ENCODE measurements at regions not wholly inside any gene's neighbourhood (a gene's known extent, or its start where the extent isn't known, plus 50 kb on each side); places are given as distances from the start of the nearest gene placed in this dataset.

- ChIA-PET CTCF (no interaction called here), POLR2A (no interaction called here)
- H3K27ac Mint-ChIP-seq, result no peak overlapping the region
- no peaks in the 10 kb centered on the region for H3K36me3 Mint-ChIP-seq (ENCODE audit: low read depth)
- TF ChIP-seq CTCF (IDR thresholded peaks at IDR 0.05), result no peak
- Histone ChIP-seq H3K36me3 (ENCODE audit: insufficient read depth, low read length) (no peaks in the 10 kb centered on the region), H3K27me3 (ENCODE audit: control insufficient read depth in 1 of 2, insufficient read depth in 2 of 2, low read length in 2 of 2) (peaks cover 15% of the 10 kb centered on the region in 2 experiments), H3K9me3 (ENCODE audit: control insufficient read depth in 1 of 2, insufficient read depth in 1 of 2, low read length in 2 of 2) (peaks cover 0 to 8% of the 10 kb centered on the region in 2 experiments), H3K4me1 (ENCODE audit: insufficient read depth, low read length) (no peaks in the 10 kb centered on the region), H3K27ac (ENCODE audit: low read depth in 1 of 2, low read length in 2 of 2) (no peak overlapping the region), H3K4me3 (ENCODE audit: low read length) (no peak overlapping the region)
- H3K9me3 Mint-ChIP-seq, result no peaks in the 10 kb centered on the region
- no peaks in the 10 kb centered on the region for H3K4me1 Mint-ChIP-seq (ENCODE audit: low read depth)
- peaks cover 16% of the 10 kb centered on the region for H3K27me3 Mint-ChIP-seq
- DNase-seq (no peak), ATAC-seq (ENCODE audit: poor library complexity) (no peak)
- no peak overlapping the region for H3K4me3 Mint-ChIP-seq
- intact Hi-C loops (cut with DNase I, micrococcal nuclease), result no loop called here
Measured at GRCh38 chr4:1533501-1534064, 127.3 kb upstream of the NKX1-1 start.

DNA sequence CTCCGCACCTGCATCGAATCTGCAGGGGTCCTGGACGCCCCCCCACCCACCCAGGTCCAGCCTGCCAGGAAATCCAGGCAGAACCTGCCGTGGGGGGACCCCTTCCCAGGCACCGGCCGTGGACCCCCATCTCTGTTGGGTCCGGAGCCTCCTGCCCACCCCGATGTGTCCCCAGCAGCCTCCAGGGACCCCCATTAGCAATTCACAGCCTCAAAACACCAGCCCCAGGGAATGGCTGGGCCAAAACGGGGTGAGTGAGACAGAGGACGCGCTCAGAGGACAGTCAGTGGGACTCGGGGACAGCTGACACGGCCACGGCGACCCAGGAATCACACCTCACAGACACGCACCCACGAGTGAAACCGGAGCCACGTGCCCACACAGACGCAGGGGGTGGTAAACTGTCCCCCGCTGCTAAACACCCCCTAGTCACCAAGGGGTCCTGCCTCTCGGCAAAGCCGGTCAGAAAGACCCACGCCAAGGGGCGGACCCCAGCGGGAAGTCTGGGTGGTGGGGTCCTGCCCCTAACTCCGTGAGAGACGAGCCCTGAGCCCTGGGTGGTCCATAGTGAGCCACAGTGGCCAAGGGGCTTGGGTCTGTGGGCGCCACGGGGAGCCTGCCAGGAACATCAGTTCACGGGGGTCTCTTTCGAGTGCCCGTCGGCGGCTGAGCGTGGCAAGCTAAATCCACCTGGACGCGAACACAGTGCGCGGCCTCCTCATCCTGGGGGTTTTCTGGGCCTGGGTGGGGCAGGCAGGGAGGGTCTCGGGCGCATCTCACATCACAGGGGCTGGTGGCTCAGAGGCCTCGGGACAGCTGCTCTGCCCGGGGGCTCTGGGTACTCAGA is 126.5 kb upstream of the NKX1-1 start:
- Histone ChIP-seq H3K27me3 (ENCODE audit: control insufficient read depth in 1 of 2, insufficient read depth in 2 of 2, low read length in 2 of 2) (peaks cover 18% of the 10 kb centered on the region in 2 experiments), H3K4me3 (ENCODE audit: low read length) (no peak overlapping the region), H3K9me3 (ENCODE audit: control insufficient read depth in 1 of 2, insufficient read depth in 1 of 2, low read length in 2 of 2) (peaks cover 0 to 8% of the 10 kb centered on the region in 2 experiments), H3K4me1 (ENCODE audit: insufficient read depth, low read length) (no peaks in the 10 kb centered on the region), H3K27ac (ENCODE audit: low read depth in 1 of 2, low read length in 2 of 2) (no peak overlapping the region), H3K36me3 (ENCODE audit: insufficient read depth, low read length) (no peaks in the 10 kb centered on the region)
- no peaks in the 10 kb centered on the region for H3K4me1 Mint-ChIP-seq (ENCODE audit: low read depth)
- no peak overlapping the region for H3K4me3 Mint-ChIP-seq
- DNase-seq (no peak), ATAC-seq (ENCODE audit: poor library complexity) (no peak)
- POLR2A ChIA-PET, result no interaction called here
- intact Hi-C loops (cut with DNase I, micrococcal nuclease), result no loop called here
- CTCF ChIA-PET, result no interaction called here
- H3K9me3 Mint-ChIP-seq, result no peaks in the 10 kb centered on the region
- no peak overlapping the region for H3K27ac Mint-ChIP-seq
- peaks cover 24% of the 10 kb centered on the region for H3K27me3 Mint-ChIP-seq
- H3K36me3 Mint-ChIP-seq (ENCODE audit: low read depth), result no peaks in the 10 kb centered on the region
- no peak for TF ChIP-seq CTCF (IDR thresholded peaks at IDR 0.05)

- Mint-ChIP-seq H3K4me1 (ENCODE audit: low read depth) (no peaks in the 10 kb centered on the region), H3K4me3 (no peak overlapping the region), H3K36me3 (ENCODE audit: low read depth) (no peaks in the 10 kb centered on the region), H3K27me3 (peaks cover 31% of the 10 kb centered on the region), H3K27ac (no peak overlapping the region), H3K9me3 (no peaks in the 10 kb centered on the region)
- ChIA-PET CTCF (no interaction called here), POLR2A (no interaction called here)
- Histone ChIP-seq H3K27me3 (ENCODE audit: control insufficient read depth in 1 of 2, insufficient read depth in 2 of 2, low read length in 2 of 2) (peaks cover 18% of the 10 kb centered on the region in 2 experiments), H3K4me1 (ENCODE audit: insufficient read depth, low read length) (no peaks in the 10 kb centered on the region), H3K36me3 (ENCODE audit: insufficient read depth, low read length) (no peaks in the 10 kb centered on the region), H3K4me3 (ENCODE audit: low read length) (no peak overlapping the region), H3K9me3 (ENCODE audit: control insufficient read depth in 1 of 2, insufficient read depth in 1 of 2, low read length in 2 of 2) (peaks cover 0 to 8% of the 10 kb centered on the region in 2 experiments), H3K27ac (ENCODE audit: low read depth in 1 of 2, low read length in 2 of 2) (no peak overlapping the region)
- no peak for TF ChIP-seq CTCF (IDR thresholded peaks at IDR 0.05)
- no peak for DNase-seq
- intact Hi-C loops (cut with DNase I, micrococcal nuclease), result no loop called here
- no peak for ATAC-seq (ENCODE audit: poor library complexity)
Measured at GRCh38 chr4:1531683-1532548, 125.7 kb upstream of the NKX1-1 start.

Data from CD4-positive, alpha-beta T cell (primary cell).